NOMO-1 treated with dmso at 0.1 percent for 144 hours (cell line): ENCODE measurements at regions not wholly inside any gene's neighbourhood (a gene's known extent, or its start where the extent isn't known, plus 50 kb on each side); places are given as distances from the start of the nearest gene placed in this dataset.
"Not testable (repeated sequence)": the region's sequence is repeated elsewhere in the genome, so short reads cannot be mapped to it uniquely, and the experiment has no call there.

Experiments
- DNase-seq: peaks from one replicate; lab custom pipeline; 2025; ENCODE audit not compliant: unreplicated experiment; lab: John Stamatoyannopoulos, UW

GRCh38 chr1:105483436-105483835 is 1573.0 kb upstream of the PRMT6 start:
- no peak for DNase-seq

- no peak for DNase-seq
These were observed 1571.3 kb upstream of the PRMT6 start for GRCh38 chr1:105485207-105485606.

GRCh38 chr1:105492921-105493320 is 1563.6 kb upstream of the PRMT6 start:
- no peak for DNase-seq

GRCh38 chr1:105516068-105516467 is 1540.4 kb upstream of the PRMT6 start:
- DNase-seq: no peak

- no peak for DNase-seq
These were observed 1522.5 kb upstream of the PRMT6 start for GRCh38 chr1:105533996-105534395.

GRCh38 chr1:105544475-105544874 is 1512.0 kb upstream of the PRMT6 start:
- no peak for DNase-seq

GRCh38 chr1:105556266-105556665 is 1500.2 kb upstream of the PRMT6 start:
- no peak for DNase-seq

- DNase-seq: no peak
These were observed 1498.5 kb upstream of the PRMT6 start for GRCh38 chr1:105558023-105558422.

GRCh38 chr1:105565006-105565405 is 1491.5 kb upstream of the PRMT6 start:
- no peak for DNase-seq

- DNase-seq: no peak
These were observed 1470.7 kb upstream of the PRMT6 start for GRCh38 chr1:105585791-105586190.

GRCh38 chr1:105591681-105592080 is 1464.8 kb upstream of the PRMT6 start:
- DNase-seq: no peak

- DNase-seq: no peak
These were observed 1447.8 kb upstream of the PRMT6 start for GRCh38 chr1:105608713-105609112.

GRCh38 chr1:105626276-105626987 is 1430.0 kb upstream of the PRMT6 start:
- DNase-seq: no peak

GRCh38 chr1:105631153-105631744 is 1425.2 kb upstream of the PRMT6 start:
- DNase-seq: not testable (repeated sequence)

GRCh38 chr1:105632342-105633196 is 1423.9 kb upstream of the PRMT6 start:
- DNase-seq: no peak

GRCh38 chr1:105636052-105636451 is 1420.4 kb upstream of the PRMT6 start:
- no peak for DNase-seq

GRCh38 chr1:105641407-105641806 is 1415.1 kb upstream of the PRMT6 start:
- no peak for DNase-seq

- no peak for DNase-seq
These were observed 1404.4 kb upstream of the PRMT6 start for GRCh38 chr1:105652109-105652508.

- DNase-seq: no peak
These were observed 1401.4 kb upstream of the PRMT6 start for GRCh38 chr1:105655032-105655431.

- no peak for DNase-seq
These were observed 1392.0 kb upstream of the PRMT6 start for GRCh38 chr1:105664495-105664894.

GRCh38 chr1:105678334-105678733 is 1378.1 kb upstream of the PRMT6 start:
- DNase-seq: no peak

- no peak for DNase-seq
These were observed 1371.8 kb upstream of the PRMT6 start for GRCh38 chr1:105684714-105685113.
